ENCODE measurements at regions not wholly inside any gene's neighbourhood (a gene's known extent, or its start where the extent isn't known, plus 50 kb on each side); places are given as distances from the start of the nearest gene placed in this dataset.
"Not testable (repeated sequence)": the region's sequence is repeated elsewhere in the genome, so short reads cannot be mapped to it uniquely, and the experiment has no call there.

GRCh38 chr10:9379183-9379582 is 1324.7 kb downstream of the GATA3 start:
- DNase-seq (ENCODE audit: low spot score) = no peak
- Mint-ChIP-seq H3K36me3 (ENCODE audit: low read depth, unreplicated experiment) (no peaks in the 10 kb centered on the region), H3K4me3 (ENCODE audit: unreplicated experiment) (no peak overlapping the region), H3K4me1 (ENCODE audit: unreplicated experiment) (peaks cover 13% of the 10 kb centered on the region), H3K27me3 (ENCODE audit: unreplicated experiment) (no peaks in the 10 kb centered on the region), H3K27ac (ENCODE audit: unreplicated experiment) (no peak overlapping the region), H3K9me3 (ENCODE audit: unreplicated experiment) (no peaks in the 10 kb centered on the region)
- TF ChIP-seq, protein P1, sequence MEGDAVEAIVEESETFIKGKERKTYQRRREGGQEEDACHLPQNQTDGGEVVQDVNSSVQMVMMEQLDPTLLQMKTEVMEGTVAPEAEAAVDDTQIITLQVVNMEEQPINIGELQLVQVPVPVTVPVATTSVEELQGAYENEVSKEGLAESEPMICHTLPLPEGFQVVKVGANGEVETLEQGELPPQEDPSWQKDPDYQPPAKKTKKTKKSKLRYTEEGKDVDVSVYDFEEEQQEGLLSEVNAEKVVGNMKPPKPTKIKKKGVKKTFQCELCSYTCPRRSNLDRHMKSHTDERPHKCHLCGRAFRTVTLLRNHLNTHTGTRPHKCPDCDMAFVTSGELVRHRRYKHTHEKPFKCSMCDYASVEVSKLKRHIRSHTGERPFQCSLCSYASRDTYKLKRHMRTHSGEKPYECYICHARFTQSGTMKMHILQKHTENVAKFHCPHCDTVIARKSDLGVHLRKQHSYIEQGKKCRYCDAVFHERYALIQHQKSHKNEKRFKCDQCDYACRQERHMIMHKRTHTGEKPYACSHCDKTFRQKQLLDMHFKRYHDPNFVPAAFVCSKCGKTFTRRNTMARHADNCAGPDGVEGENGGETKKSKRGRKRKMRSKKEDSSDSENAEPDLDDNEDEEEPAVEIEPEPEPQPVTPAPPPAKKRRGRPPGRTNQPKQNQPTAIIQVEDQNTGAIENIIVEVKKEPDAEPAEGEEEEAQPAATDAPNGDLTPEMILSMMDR (IDR thresholded peaks at IDR 0.05; ENCODE audit: unreplicated experiment) = no peak

DNA sequence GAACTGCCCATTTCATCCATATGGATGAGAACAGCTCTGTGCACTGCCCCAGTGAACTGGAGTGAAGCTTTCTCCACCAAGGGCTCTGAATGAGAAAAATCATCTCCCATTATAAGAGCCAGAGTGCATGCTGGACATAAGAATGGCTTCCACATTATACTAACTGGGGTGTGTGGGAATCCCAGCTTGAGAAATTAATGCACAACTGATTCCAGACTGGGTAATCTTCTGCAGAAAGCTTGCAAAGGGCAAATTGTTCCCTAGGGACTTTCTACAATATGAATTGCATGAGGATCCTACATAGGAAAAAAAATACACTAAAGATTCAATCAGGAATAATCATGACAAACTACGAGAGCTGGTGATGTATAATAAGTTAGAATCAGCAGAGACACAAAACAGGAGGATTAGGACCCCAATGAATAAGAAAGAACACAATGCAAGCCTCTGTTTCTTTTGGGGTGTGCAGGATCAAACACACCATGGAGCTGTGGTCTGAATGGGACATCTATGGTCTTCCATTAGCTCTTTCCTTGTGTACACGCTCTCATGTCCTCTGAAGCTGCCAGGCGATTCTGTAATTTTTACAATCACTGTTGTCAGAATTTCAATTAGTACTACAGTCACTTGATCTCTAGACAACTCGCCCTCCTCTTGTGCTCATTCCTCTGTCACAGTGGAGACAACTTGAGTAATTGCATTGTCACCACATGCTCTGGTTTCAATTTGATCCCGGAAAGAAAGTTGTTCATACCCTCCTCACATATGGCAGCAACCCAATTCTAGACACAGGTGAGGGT is 1327.4 kb downstream of the GATA3 start:
- no peak overlapping the region for H3K4me3 Mint-ChIP-seq (ENCODE audit: unreplicated experiment)
- H3K27ac Mint-ChIP-seq (ENCODE audit: unreplicated experiment) = no peak overlapping the region
- no peaks in the 10 kb centered on the region for H3K9me3 Mint-ChIP-seq (ENCODE audit: unreplicated experiment)
- H3K27me3 Mint-ChIP-seq (ENCODE audit: unreplicated experiment) = no peaks in the 10 kb centered on the region
- peaks cover 13% of the 10 kb centered on the region for H3K4me1 Mint-ChIP-seq (ENCODE audit: unreplicated experiment)
- no peak for DNase-seq (ENCODE audit: low spot score)
- no peaks in the 10 kb centered on the region for H3K36me3 Mint-ChIP-seq (ENCODE audit: low read depth, unreplicated experiment)
- TF ChIP-seq, protein P1 (IDR thresholded peaks at IDR 0.05; ENCODE audit: unreplicated experiment) = no peak

GRCh38 chr10:9382533-9382866 is 1328.0 kb downstream of the GATA3 start:
- H3K27ac Mint-ChIP-seq (ENCODE audit: unreplicated experiment) = no peak overlapping the region
- H3K27me3 Mint-ChIP-seq (ENCODE audit: unreplicated experiment) = no peaks in the 10 kb centered on the region
- no peaks in the 10 kb centered on the region for H3K9me3 Mint-ChIP-seq (ENCODE audit: unreplicated experiment)
- H3K4me3 Mint-ChIP-seq (ENCODE audit: unreplicated experiment) = no peak overlapping the region
- DNase-seq (ENCODE audit: low spot score) = no peak
- TF ChIP-seq, protein P1 (IDR thresholded peaks at IDR 0.05; ENCODE audit: unreplicated experiment) = no peak
- no peaks in the 10 kb centered on the region for H3K36me3 Mint-ChIP-seq (ENCODE audit: low read depth, unreplicated experiment)
- peaks cover 13% of the 10 kb centered on the region for H3K4me1 Mint-ChIP-seq (ENCODE audit: unreplicated experiment)

DNA sequence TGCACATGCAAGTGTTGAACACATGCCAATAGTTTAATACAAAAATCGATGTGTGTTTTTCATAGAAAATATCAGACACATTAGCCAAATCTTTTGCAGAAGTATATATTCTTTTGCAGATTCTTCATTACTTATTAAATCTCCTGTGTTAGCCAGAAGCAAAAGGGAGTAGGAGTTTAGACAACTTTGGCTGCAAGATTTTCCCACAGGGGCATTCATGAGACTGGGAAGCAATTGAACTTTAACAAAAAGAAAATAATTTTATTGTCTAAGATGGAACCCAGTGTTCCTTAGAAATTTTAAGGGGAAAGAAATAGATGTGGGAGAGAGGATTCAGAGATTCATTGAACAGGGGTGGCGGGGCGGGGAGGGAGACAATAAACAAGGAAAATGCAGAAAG is 1336.0 kb downstream of the GATA3 start:
- H3K27ac Mint-ChIP-seq (ENCODE audit: unreplicated experiment) = no peak overlapping the region
- TF ChIP-seq, protein P1 (IDR thresholded peaks at IDR 0.05; ENCODE audit: unreplicated experiment) = no peak
- H3K27me3 Mint-ChIP-seq (ENCODE audit: unreplicated experiment) = no peaks in the 10 kb centered on the region
- no peaks in the 10 kb centered on the region for H3K4me1 Mint-ChIP-seq (ENCODE audit: unreplicated experiment)
- no peak for DNase-seq (ENCODE audit: low spot score)
- no peak overlapping the region for H3K4me3 Mint-ChIP-seq (ENCODE audit: unreplicated experiment)
- no peaks in the 10 kb centered on the region for H3K9me3 Mint-ChIP-seq (ENCODE audit: unreplicated experiment)
- H3K36me3 Mint-ChIP-seq (ENCODE audit: low read depth, unreplicated experiment) = no peaks in the 10 kb centered on the region

DNA sequence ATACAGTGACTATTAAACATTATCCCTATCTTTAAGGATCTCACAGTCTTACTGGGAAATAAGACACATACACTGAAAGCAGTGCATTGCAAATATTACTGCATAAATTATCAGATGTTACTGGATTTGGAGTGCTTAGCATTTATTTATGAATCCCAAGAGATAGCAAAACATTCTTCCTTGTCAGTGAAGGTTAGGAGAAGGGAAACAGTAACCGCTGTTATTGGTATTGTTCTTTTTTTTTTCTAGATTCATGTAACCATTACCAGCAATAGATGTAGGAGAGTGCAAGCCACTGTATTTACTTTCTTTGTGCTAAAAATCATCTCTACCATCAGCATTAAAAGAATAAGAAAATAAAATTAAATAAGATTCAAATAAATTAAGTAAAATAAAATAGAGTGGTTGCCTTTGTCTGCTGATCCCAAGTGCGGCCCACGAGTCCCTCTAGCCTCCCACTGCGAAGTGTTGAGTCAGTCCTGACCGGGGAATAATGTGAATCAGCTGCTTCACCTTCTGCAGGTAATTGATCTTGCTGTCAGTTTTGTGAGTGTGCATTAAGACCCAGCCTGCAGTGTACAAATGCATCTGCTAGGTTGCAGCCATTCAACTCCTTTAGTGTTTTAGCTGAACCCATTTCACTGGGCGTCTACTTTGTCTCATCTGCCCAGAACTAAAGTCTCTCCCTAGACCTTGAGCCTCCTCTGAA is 1344.9 kb downstream of the GATA3 start:
- Mint-ChIP-seq H3K9me3 (ENCODE audit: unreplicated experiment) (no peaks in the 10 kb centered on the region), H3K27ac (ENCODE audit: unreplicated experiment) (no peak overlapping the region)

DNA sequence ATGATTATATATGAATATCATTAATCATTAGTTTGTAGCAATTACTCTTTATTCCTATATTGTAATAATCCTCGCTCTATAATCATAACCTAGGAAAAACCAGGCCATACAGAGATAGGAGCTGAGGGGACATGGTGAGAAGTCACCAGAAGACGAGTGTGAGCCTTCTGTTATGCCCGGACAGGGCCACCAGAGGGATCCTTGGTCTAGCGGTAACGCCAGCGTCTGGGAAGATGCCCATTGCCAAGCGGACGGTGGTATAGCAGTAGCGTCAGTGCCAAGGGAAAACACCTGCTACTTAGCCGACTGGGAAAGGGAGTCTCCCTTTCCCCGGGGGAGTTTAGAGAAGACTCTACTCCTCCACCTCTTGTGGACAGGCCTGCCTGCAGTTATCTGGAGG is 1347.6 kb downstream of the GATA3 start:
- not testable (repeated sequence) for H3K27me3 Mint-ChIP-seq (ENCODE audit: unreplicated experiment); H3K9me3 Mint-ChIP-seq (ENCODE audit: unreplicated experiment); H3K4me3 Mint-ChIP-seq (ENCODE audit: unreplicated experiment); H3K36me3 Mint-ChIP-seq (ENCODE audit: low read depth, unreplicated experiment); DNase-seq (ENCODE audit: low spot score); H3K27ac Mint-ChIP-seq (ENCODE audit: unreplicated experiment); H3K4me1 Mint-ChIP-seq (ENCODE audit: unreplicated experiment)

More for the DNA sequence above, 1344.9 kb downstream of the GATA3 start:
- TF ChIP-seq, protein P1 (IDR thresholded peaks at IDR 0.05; ENCODE audit: unreplicated experiment) = no peak
- H3K36me3 Mint-ChIP-seq (ENCODE audit: low read depth, unreplicated experiment) = no peaks in the 10 kb centered on the region
- H3K27me3 Mint-ChIP-seq (ENCODE audit: unreplicated experiment) = no peaks in the 10 kb centered on the region
- H3K4me1 Mint-ChIP-seq (ENCODE audit: unreplicated experiment) = no peaks in the 10 kb centered on the region
- H3K4me3 Mint-ChIP-seq (ENCODE audit: unreplicated experiment) = no peak overlapping the region
- DNase-seq (ENCODE audit: low spot score) = no peak

- not testable (repeated sequence) for H3K27ac Mint-ChIP-seq (ENCODE audit: unreplicated experiment); H3K27me3 Mint-ChIP-seq (ENCODE audit: unreplicated experiment); H3K4me1 Mint-ChIP-seq (ENCODE audit: unreplicated experiment); H3K9me3 Mint-ChIP-seq (ENCODE audit: unreplicated experiment); DNase-seq (ENCODE audit: low spot score); H3K36me3 Mint-ChIP-seq (ENCODE audit: low read depth, unreplicated experiment); H3K4me3 Mint-ChIP-seq (ENCODE audit: unreplicated experiment)
These were observed 1348.2 kb downstream of the GATA3 start for GRCh38 chr10:9402507-9403195.
